ENCODE measurements at regions not wholly inside any gene's neighbourhood (a gene's known extent, or its start where the extent isn't known, plus 50 kb on each side); places are given as distances from the start of the nearest gene placed in this dataset.

GRCh38 chr4:174040287-174040686 is 243.2 kb downstream of the FBXO8 start:
- H3K4me3 ChIP-seq = no peak overlapping the region
- no peaks in the 10 kb centered on the region for H3K4me1 ChIP-seq (replicated peaks)
- H3K9me3 ChIP-seq (replicated peaks) = no peaks in the 10 kb centered on the region
- no peaks in the 10 kb centered on the region for H3K36me3 ChIP-seq
- DNase-seq (ENCODE audit: low read depth in 1 of 2, low spot score in 2 of 2) = no peak
- H3K27me3 ChIP-seq (replicated peaks) = no peaks in the 10 kb centered on the region
- H3K27ac ChIP-seq = no peak overlapping the region

- no peaks in the 10 kb centered on the region for H3K9me3 ChIP-seq (replicated peaks)
- no peaks in the 10 kb centered on the region for H3K4me1 ChIP-seq (replicated peaks)
- no peak for DNase-seq (ENCODE audit: low read depth in 1 of 2, low spot score in 2 of 2)
- H3K36me3 ChIP-seq = no peaks in the 10 kb centered on the region
- no peaks in the 10 kb centered on the region; the same call in 1 of the 2 replicates for H3K27me3 ChIP-seq (replicated peaks)
- H3K27ac ChIP-seq = no peak overlapping the region
- no peak overlapping the region for H3K4me3 ChIP-seq
Measured at GRCh38 chr4:174038481-174038880, 245.0 kb downstream of the FBXO8 start.

DNA sequence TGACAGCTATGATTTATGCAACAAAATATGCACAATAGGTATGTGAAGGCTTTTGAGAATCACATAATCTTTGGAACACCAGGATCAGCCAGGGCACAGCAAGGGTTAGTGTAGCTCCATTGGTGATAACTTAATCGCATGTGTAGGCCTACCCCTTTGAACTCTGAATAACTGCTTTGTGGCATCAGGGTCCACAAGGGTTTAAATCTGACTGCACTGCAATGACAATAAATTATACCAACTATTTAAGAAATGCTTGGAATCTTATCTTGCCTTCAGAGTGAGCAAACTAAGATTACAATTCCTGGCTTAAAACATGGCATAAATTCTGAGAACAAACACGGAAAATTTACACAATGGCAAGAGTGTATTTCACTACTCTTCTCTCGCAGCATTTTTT is 245.8 kb downstream of the FBXO8 start:
- Histone ChIP-seq H3K27me3 (replicated peaks) (no peaks in the 10 kb centered on the region; the same call in 1 of the 2 replicates), H3K36me3 (no peaks in the 10 kb centered on the region), H3K4me3 (no peak overlapping the region), H3K4me1 (replicated peaks) (no peaks in the 10 kb centered on the region), H3K27ac (no peak overlapping the region), H3K9me3 (replicated peaks) (no peaks in the 10 kb centered on the region)
- no peak for DNase-seq (ENCODE audit: low read depth in 1 of 2, low spot score in 2 of 2)

DNA sequence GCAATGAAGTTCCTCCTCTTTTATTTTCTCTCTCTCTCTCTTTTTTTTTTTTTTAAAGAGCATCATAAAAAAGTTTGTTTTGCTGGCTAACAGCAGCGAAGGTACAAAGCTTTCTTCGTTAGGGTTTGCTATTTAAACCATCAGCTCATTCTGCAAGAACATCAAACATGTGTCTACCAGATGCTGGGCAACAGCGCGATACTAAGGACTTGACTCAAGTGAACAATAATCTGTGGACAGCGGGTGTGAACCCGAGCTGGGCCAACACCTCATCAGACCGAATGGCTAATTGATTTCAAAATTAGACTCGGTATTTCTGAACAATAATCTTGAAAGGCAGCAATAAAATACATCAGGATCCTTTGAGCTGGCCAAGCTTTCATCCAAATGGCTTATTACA is 246.4 kb downstream of the FBXO8 start:
- Histone ChIP-seq H3K4me1 (replicated peaks) (no peaks in the 10 kb centered on the region), H3K4me3 (no peak overlapping the region), H3K27me3 (replicated peaks) (no peaks in the 10 kb centered on the region; the same call in 1 of the 2 replicates), H3K36me3 (no peaks in the 10 kb centered on the region), H3K9me3 (replicated peaks) (no peaks in the 10 kb centered on the region), H3K27ac (no peak overlapping the region)
- no peak for DNase-seq (ENCODE audit: low read depth in 1 of 2, low spot score in 2 of 2)

- H3K4me1 ChIP-seq (replicated peaks) = no peaks in the 10 kb centered on the region
- H3K36me3 ChIP-seq = no peaks in the 10 kb centered on the region
- no peak for DNase-seq (ENCODE audit: low read depth in 1 of 2, low spot score in 2 of 2)
- no peaks in the 10 kb centered on the region for H3K9me3 ChIP-seq (replicated peaks)
- peaks cover under 1% of the 10 kb centered on the region; the same call in 1 of the 2 replicates for H3K27me3 ChIP-seq (replicated peaks)
- H3K27ac ChIP-seq = no peak overlapping the region
- H3K4me3 ChIP-seq = no peak overlapping the region
Measured at GRCh38 chr4:174036576-174036975, 246.9 kb downstream of the FBXO8 start.

DNA sequence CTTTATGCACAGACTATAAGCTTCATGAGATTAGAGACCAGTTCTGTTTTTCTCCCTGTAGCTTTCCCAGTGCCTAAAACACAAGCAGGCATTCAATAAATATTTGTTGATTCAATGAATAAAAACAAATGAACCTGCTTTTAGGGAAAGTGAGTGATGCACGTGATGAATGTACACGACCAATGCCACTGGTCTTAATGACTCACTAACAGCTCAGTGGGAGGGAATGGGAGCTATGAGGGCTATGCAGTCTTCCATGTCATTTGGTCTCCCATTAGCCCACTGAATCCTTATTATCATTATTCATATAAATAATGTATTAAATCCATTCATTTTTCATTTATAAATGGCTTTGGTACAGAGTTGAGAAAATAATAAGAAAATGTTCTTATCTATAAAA is 247.4 kb downstream of the FBXO8 start:
- Histone ChIP-seq H3K27me3 (replicated peaks) (peaks cover 5% of the 10 kb centered on the region; the same call in 1 of the 2 replicates), H3K36me3 (no peaks in the 10 kb centered on the region), H3K4me3 (no peak overlapping the region), H3K4me1 (replicated peaks) (no peaks in the 10 kb centered on the region), H3K9me3 (replicated peaks) (no peaks in the 10 kb centered on the region), H3K27ac (no peak overlapping the region)
- no peak for DNase-seq (ENCODE audit: low read depth in 1 of 2, low spot score in 2 of 2)

DNA sequence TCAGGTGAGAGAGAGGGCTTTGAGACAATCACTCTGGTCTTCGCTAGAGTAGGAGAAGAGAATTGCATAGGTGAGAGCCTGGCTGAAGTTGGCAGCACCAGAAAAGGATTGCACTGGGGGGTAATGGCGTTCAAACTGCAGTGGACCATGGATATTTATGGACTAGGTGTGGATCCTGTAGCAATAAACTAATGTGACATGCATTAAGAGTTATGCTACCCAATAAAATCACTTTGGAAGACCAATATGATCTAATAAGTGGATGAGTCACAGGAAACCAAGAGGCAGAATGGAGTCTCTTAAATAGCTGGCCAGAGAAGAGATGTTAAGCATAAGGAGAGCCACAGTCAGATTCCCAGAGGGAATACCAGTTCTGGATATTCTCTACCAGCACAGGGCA is 259.8 kb downstream of the FBXO8 start:
- Histone ChIP-seq H3K4me3 (no peak overlapping the region), H3K4me1 (replicated peaks) (no peaks in the 10 kb centered on the region), H3K9me3 (replicated peaks) (no peaks in the 10 kb centered on the region), H3K36me3 (no peaks in the 10 kb centered on the region), H3K27ac (no peak overlapping the region), H3K27me3 (replicated peaks) (peaks cover 8% of the 10 kb centered on the region)
- no peak for DNase-seq (ENCODE audit: low read depth in 1 of 2, low spot score in 2 of 2)

DNA sequence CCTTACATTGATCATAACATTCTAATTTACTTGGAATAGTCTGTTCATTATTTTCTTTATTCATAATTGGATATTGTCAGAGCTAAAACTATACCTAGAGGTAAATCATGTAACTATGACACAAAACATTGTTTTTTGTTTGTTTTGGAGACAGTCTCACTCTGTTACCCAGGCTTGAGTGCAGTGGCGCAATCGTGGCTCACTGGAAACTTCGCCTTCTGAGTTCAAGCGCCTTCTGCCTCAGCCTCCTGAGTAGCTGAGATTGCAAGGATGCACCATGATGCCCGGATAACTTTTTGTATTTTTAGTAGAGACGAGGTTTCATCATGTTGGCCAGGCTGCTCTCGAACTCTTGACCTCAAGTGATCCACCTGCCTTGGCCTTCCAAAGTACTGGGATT is 265.2 kb downstream of the FBXO8 start:
- no peak overlapping the region for H3K4me3 ChIP-seq
- no peak overlapping the region for H3K27ac ChIP-seq
- no peak for DNase-seq (ENCODE audit: low read depth in 1 of 2, low spot score in 2 of 2)
- peaks cover 8% of the 10 kb centered on the region; the same call in 1 of the 2 replicates for H3K27me3 ChIP-seq (replicated peaks)
- no peaks in the 10 kb centered on the region for H3K36me3 ChIP-seq
- H3K4me1 ChIP-seq (replicated peaks) = no peaks in the 10 kb centered on the region
- H3K9me3 ChIP-seq (replicated peaks) = no peaks in the 10 kb centered on the region

GRCh38 chr4:174016251-174016650 is 267.2 kb downstream of the FBXO8 start:
- Histone ChIP-seq H3K27me3 (replicated peaks) (0 out of 2 replicates have a peak, but pooled peaks cover 8% of the 10 kb centered on the region), H3K4me3 (no peak overlapping the region)

DNA sequence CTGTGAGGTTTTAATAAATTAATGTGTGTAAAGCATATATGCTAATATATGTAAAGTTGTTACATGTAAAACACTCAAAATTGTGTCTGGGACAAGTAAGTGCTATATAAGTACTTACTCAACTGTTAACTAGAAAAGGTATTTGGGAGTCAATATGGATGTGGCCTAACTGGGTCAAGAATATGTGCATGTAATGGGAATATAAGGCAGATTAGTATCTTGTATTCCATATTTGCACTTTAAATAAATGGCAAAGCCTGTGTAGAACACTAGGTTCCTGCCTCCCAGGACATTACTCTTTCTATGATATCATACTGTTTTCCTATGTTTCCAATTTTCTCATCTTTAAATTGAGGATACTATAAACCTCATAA is 270.6 kb downstream of the FBXO8 start:
- no peak overlapping the region for H3K4me3 ChIP-seq
- no peak overlapping the region for H3K27ac ChIP-seq
- H3K36me3 ChIP-seq = no peaks in the 10 kb centered on the region
- no peaks in the 10 kb centered on the region for H3K27me3 ChIP-seq (replicated peaks)
- no peaks in the 10 kb centered on the region for H3K4me1 ChIP-seq (replicated peaks)
- no peak for DNase-seq (ENCODE audit: low read depth in 1 of 2, low spot score in 2 of 2)
- H3K9me3 ChIP-seq (replicated peaks) = no peaks in the 10 kb centered on the region

More at GRCh38 chr4:174016251-174016650, 267.2 kb downstream of the FBXO8 start:
- no peaks in the 10 kb centered on the region for H3K9me3 ChIP-seq (replicated peaks)
- no peak for DNase-seq (ENCODE audit: low read depth in 1 of 2, low spot score in 2 of 2)
- no peaks in the 10 kb centered on the region for H3K4me1 ChIP-seq (replicated peaks)
- H3K27ac ChIP-seq = no peak overlapping the region
- no peaks in the 10 kb centered on the region for H3K36me3 ChIP-seq

DNA sequence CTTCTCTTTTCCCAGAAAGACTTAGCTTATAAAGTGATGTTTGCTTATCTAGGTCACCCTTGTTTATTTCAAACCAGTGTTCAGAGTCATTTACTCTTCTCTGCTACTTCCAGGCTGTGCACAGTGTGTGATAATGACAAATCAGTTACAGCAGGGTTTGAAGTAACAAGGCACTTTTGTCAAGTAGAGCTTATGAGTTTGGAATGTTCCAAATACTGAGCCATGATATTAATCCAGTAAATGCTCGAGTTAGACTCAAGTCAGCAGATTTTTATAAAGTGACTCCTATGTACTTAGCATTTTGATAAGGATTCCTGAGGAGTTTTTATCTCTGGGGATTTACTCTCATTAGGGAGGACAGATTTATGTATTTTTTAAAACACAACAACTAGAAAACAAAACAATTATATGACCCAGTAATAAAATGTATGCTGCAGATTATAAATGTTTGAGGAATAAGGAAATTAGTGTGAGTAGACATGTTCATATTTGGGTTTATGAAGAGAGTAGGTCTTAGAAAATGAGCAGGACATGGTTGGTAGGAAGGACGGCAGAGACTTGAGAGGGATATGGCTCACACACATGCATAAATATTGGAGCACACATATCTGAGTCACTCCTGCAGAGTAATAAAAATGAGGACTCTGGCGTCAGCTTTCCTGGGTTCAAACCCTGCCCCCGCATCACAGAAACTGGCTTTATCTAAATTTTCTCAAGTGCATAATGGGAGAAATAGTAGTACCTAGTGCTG is 271.2 kb downstream of the FBXO8 start:
- DNase-seq (ENCODE audit: low read depth in 1 of 2, low spot score in 2 of 2) = no peak
- H3K36me3 ChIP-seq = no peaks in the 10 kb centered on the region
- no peaks in the 10 kb centered on the region for H3K4me1 ChIP-seq (replicated peaks)
- no peak overlapping the region for H3K4me3 ChIP-seq
- H3K27ac ChIP-seq = no peak overlapping the region
- H3K27me3 ChIP-seq (replicated peaks) = no peaks in the 10 kb centered on the region
- H3K9me3 ChIP-seq (replicated peaks) = no peaks in the 10 kb centered on the region

GRCh38 chr4:174010547-174010946 is 272.9 kb downstream of the FBXO8 start:
- no peak for DNase-seq (ENCODE audit: low read depth in 1 of 2, low spot score in 2 of 2)
- H3K27me3 ChIP-seq (replicated peaks) = no peaks in the 10 kb centered on the region
- no peaks in the 10 kb centered on the region for H3K9me3 ChIP-seq (replicated peaks)
- no peaks in the 10 kb centered on the region for H3K36me3 ChIP-seq
- H3K4me1 ChIP-seq (replicated peaks) = no peaks in the 10 kb centered on the region
- no peak overlapping the region for H3K4me3 ChIP-seq
- H3K27ac ChIP-seq = no peak overlapping the region

- Histone ChIP-seq H3K9me3 (replicated peaks) (no peaks in the 10 kb centered on the region), H3K4me3 (no peak overlapping the region), H3K36me3 (no peaks in the 10 kb centered on the region), H3K4me1 (replicated peaks) (no peaks in the 10 kb centered on the region), H3K27me3 (replicated peaks) (no peaks in the 10 kb centered on the region), H3K27ac (no peak overlapping the region)
- no peak for DNase-seq (ENCODE audit: low read depth in 1 of 2, low spot score in 2 of 2)
Measured at GRCh38 chr4:174009686-174010451, 273.6 kb downstream of the FBXO8 start.

DNA sequence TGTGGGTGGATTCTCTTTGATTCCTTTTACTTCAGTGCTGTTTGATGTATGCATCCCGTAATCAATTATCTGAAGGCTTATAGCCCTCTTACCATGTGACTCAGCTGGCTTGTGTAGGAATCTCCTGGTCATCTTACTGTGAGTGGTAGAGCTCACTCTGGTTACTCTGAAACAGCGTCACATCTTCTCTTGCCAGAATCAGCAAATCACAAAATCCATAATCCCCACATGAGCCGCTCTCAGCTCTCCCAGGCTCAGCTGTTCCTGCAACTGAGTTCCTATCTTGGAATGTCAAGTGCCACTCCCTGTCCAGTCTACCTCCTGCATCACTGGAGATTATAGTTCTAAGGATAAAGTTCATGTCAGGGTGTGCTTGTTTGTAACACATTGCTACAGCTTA is 278.0 kb downstream of the FBXO8 start:
- no peaks in the 10 kb centered on the region; the same call in 1 of the 2 replicates for H3K27me3 ChIP-seq (replicated peaks)
- DNase-seq (ENCODE audit: low read depth in 1 of 2, low spot score in 2 of 2) = no peak
- H3K27ac ChIP-seq = no peak overlapping the region
- no peaks in the 10 kb centered on the region for H3K4me1 ChIP-seq (replicated peaks)
- H3K4me3 ChIP-seq = no peak overlapping the region
- no peaks in the 10 kb centered on the region for H3K36me3 ChIP-seq
- H3K9me3 ChIP-seq (replicated peaks) = no peaks in the 10 kb centered on the region
